Adrenal gland (tissue), 9 donors: ENCODE measurements at regions not wholly inside any gene's neighbourhood (a gene's known extent, or its start where the extent isn't known, plus 50 kb on each side); places are given as distances from the start of the nearest gene placed in this dataset.
A peak's percentile ranks its signal among the peaks of the same experiment; 100 is the strongest.

Experiments
- DNase-seq, 7 donors: peaks; one replicate each; pipeline ENCODE4 v3.0.0-alpha.2; 2019 to 2020
- H3K27ac ChIP-seq, 5 donors: fragments of 200-600 bp; sonication (generic) in 4 of 5; 1 replicate in 3 of 5; 2 replicates in 2 of 5; pipeline versions ENCODE4 v1.5.1 to v1.8.0; 2016 to 2020; ENCODE audit warnings: mild to moderate bottlenecking in 1 of 5
- H3K27me3 ChIP-seq: fragments of 200-600 bp; 2 replicates; pipeline ENCODE4 v1.8.0; 2021
- H3K36me3 ChIP-seq, 2 donors: fragments of 200-600 bp; replicated peaks in 1 of 2; 1 replicate in 1 of 2; 2 replicates in 1 of 2; pipeline versions ENCODE4 v1.5.1 to v1.8.0; 2018 to 2022
- H3K4me1 ChIP-seq, 2 donors: fragments of 200-600 bp; replicated peaks in 1 of 2; 1 replicate in 1 of 2; 2 replicates in 1 of 2; pipeline versions ENCODE4 v1.5.1 to v1.8.0; 2018 to 2021
- H3K4me3 ChIP-seq, 4 donors: fragments of 200-600 bp; sonication (generic) in 3 of 4; one replicate each; pipeline ENCODE4 v1.5.1; 2016 to 2018
- H3K9me3 ChIP-seq, 3 donors: fragments of 200-600 bp; sonication (generic) in 1 of 3; replicated peaks in 1 of 3; 1 replicate in 2 of 3; 2 replicates in 1 of 3; pipeline versions ENCODE4 v1.5.1 to v1.8.0; 2016 to 2021
- POLR2A ChIP-seq, 2 donors: fragments of 450-650 bp; IDR thresholded peaks; one replicate each; pipeline ENCODE4 v1.6.1; 2017; ENCODE audit warnings: antibody characterized with exemption in 2 of 2, mild to moderate bottlenecking in 2 of 2, moderate library complexity in 1 of 2
- WGBS, 4 donors: extraction: QIAGEN DNeasy Blood & Tissue Kit in 2 of 4; methylation state at CpG; one replicate each; pipeline versions ENCODE4 v1.1.5 to v1.1.7; 2013 to 2017; 5-methylcytosine and 5-hydroxymethylcytosine counted together
- intact Hi-C, 2 donors: fragments of 100-400 bp; cut with DNase I; formaldehyde crosslinking; loops; one replicate each; pipeline versions ENCODE4 v1.14.1 to v1.15.0; 2022 to 2023
- TF ChIP-seq, protein P1 (sequence below), 6 experiments: fragments of 450-650 bp in 4 of 6; fragments of 200-600 bp in 2 of 6; sonication (generic) in 1 of 6; IDR thresholded peaks; 1 replicate in 5 of 6; 2 replicates in 1 of 6; pipeline versions ENCODE4 v1.5.1 to v1.8.0; 2016 to 2021; ENCODE audit warnings: antibody characterized with exemption in 6 of 6, mild to moderate bottlenecking in 2 of 6, moderate library complexity in 1 of 6
- donor health status: healthy with polysubstance abuse.
- donor health status: Bipolar disorder and iron deficiency.
- donor health status: DM: yes; HTN: yes; CAD: no.
- donor health status: DM: no; HTN: no; CAD: no.
- donor health status: DM: no; HTN: no; CAD: no.

DNA sequence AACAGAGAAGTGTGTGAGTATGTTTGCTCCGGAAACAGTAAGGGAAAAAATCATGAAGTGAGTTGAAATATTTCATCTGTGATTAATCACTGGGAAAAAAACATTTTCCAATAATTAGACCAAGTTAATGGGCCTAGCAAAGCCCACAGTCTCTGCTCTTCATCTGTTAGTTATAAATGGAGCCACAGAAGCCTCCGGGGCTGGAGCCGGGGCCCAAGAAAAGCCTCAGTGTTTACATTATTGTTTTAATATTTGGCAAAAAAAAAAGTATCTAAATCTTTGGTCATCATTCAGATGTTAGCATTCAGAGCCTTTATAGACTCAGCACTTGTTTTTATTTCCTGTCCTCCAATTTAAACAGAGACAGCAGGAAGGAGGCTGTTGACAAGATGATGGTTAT is 115.0 kb downstream of the UBE2U start:
- 89 to 94% (median 91%) methylated on average over 3 of the region's 3 CpGs for WGBS, 4 donors
- Histone ChIP-seq H3K4me3 (no peak overlapping the region), H3K27ac (no peak overlapping the region), H3K36me3 (no peaks in the 10 kb centered on the region), H3K4me1 (no peaks in the 10 kb centered on the region), H3K9me3 (no peaks in the 10 kb centered on the region), H3K27me3 (no peaks in the 10 kb centered on the region)
- TF ChIP-seq, protein P1, sequence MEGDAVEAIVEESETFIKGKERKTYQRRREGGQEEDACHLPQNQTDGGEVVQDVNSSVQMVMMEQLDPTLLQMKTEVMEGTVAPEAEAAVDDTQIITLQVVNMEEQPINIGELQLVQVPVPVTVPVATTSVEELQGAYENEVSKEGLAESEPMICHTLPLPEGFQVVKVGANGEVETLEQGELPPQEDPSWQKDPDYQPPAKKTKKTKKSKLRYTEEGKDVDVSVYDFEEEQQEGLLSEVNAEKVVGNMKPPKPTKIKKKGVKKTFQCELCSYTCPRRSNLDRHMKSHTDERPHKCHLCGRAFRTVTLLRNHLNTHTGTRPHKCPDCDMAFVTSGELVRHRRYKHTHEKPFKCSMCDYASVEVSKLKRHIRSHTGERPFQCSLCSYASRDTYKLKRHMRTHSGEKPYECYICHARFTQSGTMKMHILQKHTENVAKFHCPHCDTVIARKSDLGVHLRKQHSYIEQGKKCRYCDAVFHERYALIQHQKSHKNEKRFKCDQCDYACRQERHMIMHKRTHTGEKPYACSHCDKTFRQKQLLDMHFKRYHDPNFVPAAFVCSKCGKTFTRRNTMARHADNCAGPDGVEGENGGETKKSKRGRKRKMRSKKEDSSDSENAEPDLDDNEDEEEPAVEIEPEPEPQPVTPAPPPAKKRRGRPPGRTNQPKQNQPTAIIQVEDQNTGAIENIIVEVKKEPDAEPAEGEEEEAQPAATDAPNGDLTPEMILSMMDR (IDR thresholded peaks at IDR 0.05) = no peak
- TF ChIP-seq POLR2A (IDR thresholded peaks at IDR 0.05) = no peak
- DNase-seq = no peak
- intact Hi-C loops = no loop called here

DNA sequence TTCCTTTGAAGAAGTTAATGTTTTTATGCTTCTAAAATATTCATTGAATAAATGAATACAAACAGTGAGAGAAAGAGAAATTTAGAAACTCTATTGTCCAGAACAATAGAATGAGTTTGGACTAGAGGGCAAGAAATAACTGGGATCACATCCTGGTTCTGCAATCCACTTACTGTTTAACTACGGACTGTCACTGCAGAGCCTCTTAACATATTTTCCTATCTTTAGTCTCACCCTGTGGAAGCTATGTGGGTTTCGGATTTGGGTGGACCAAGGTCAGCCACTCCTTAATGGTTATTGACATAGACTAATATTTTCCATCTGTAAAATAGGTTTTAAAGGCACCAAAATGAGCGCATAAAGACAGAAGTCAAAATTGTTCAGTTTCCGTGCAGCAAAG is 116.6 kb downstream of the UBE2U start:
- WGBS, 4 donors = 79 to 84% (median 83%) methylated on average over 4 of the region's 4 CpGs
- no peak overlapping the region for H3K27ac ChIP-seq
- no peak overlapping the region for H3K4me3 ChIP-seq
- no peaks in the 10 kb centered on the region for H3K27me3 ChIP-seq
- H3K9me3 ChIP-seq = no peaks in the 10 kb centered on the region
- TF ChIP-seq, protein P1 (IDR thresholded peaks at IDR 0.05) = no peak
- no peak for TF ChIP-seq POLR2A (IDR thresholded peaks at IDR 0.05)
- no peaks in the 10 kb centered on the region for H3K36me3 ChIP-seq
- intact Hi-C loops = no loop called here
- no peaks in the 10 kb centered on the region for H3K4me1 ChIP-seq
- DNase-seq = no peak

DNA sequence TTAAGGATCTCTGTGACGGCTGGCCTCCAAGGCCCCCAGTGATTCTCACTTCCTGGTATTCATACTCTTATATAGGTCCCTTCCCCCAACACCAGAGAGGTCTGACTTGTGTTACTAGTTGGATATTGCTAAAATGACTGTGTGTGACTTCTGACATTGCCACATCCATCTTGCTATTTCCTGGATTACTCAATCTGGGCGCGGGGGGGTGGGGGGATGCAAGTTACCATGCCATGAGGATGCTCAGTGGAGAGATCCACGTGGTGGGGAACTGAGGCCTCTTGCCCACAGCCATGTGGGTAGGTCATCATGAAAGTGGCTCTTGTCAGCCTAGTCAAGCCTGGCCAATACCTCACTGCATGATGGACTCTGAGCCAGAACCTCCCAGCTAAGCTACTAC is 117.0 kb downstream of the UBE2U start:
- Histone ChIP-seq H3K9me3 (no peaks in the 10 kb centered on the region), H3K27me3 (no peaks in the 10 kb centered on the region), H3K27ac (no peak overlapping the region), H3K4me1 (no peaks in the 10 kb centered on the region), H3K36me3 (no peaks in the 10 kb centered on the region), H3K4me3 (no peak overlapping the region)
- intact Hi-C loops = no loop called here
- WGBS, 4 donors = 18 to 42% (median 30%) methylated on average over 4 of the region's 4 CpGs
- DNase-seq = peak in 2 of 7 donors; percentile 32 to 39
- no peak for TF ChIP-seq POLR2A (IDR thresholded peaks at IDR 0.05)

DNA sequence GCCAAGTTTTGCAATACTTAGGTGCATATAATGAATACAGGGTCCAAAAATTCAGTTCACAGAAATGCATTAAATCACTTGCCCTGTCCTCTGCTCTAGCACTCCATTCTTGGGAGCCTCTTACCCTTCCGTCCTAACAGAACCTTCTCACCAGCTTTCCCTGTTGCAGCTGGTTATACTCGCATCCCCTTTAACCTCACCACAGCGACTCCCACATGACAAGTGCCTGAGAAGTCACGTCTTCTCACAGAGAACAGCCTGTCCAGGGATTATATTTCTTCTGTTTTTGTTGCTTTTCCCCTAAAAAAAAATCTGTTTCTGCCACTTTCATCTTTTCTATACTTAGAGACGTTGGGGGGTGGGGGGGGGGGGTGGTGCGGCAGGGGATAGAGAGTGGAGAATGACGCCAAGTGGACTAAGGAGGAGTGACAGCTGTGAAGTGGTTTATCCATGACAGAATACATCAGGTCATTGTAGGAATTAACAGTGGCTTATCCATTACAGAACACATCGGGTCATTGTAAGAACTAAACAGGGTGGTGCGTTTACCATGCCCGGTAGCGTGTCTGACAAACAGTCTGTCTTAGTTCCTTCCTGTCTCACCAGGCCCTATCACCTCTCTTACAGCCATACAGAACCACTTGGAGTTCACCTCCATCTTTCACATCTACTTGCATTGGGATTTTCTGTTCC is 117.6 kb downstream of the UBE2U start:
- 71 to 79% (median 76%) methylated on average over 11 of the region's 11 CpGs for WGBS, 4 donors
- no peaks in the 10 kb centered on the region for H3K36me3 ChIP-seq

More for the DNA sequence above, 117.6 kb downstream of the UBE2U start:
- TF ChIP-seq, protein P1 (IDR thresholded peaks at IDR 0.05) = no peak
- no peak for TF ChIP-seq POLR2A (IDR thresholded peaks at IDR 0.05)
- Histone ChIP-seq H3K27me3 (no peaks in the 10 kb centered on the region), H3K4me1 (no peaks in the 10 kb centered on the region), H3K9me3 (no peaks in the 10 kb centered on the region), H3K4me3 (no peak overlapping the region), H3K27ac (no peak overlapping the region)
- intact Hi-C loops = no loop called here
- no peak for DNase-seq
